Upper lobe of left lung (tissue), 4 donors: ENCODE measurements at regions not wholly inside any gene's neighbourhood (a gene's known extent, or its start where the extent isn't known, plus 50 kb on each side); places are given as distances from the start of the nearest gene placed in this dataset.

Source experiments
- CTCF ChIP-seq, 6 experiments: fragments of 450-650 bp in 4 of 6; fragments of 200-600 bp in 2 of 6; sonication (generic) in 2 of 6; IDR thresholded peaks; one replicate each; pipeline ENCODE4 v1.5.1; 2016 to 2019; ENCODE audit warnings: antibody characterized with exemption in 6 of 6
- EP300 ChIP-seq, 4 donors: sonication (generic); formaldehyde crosslinking; IDR thresholded peaks; one replicate each; pipeline ENCODE4 v1.5.1; 2017; ENCODE audit warnings: antibody characterized with exemption in 4 of 4, control low read depth in 2 of 4
- POLR2A ChIP-seq, 4 donors: fragments of 450-650 bp; IDR thresholded peaks; one replicate each; pipeline ENCODE4 v1.5.1; 2016 to 2017; ENCODE audit warnings: antibody characterized with exemption in 4 of 4, mild to moderate bottlenecking in 2 of 4
- POLR2AphosphoS5 ChIP-seq, 2 donors: sonication (generic); formaldehyde crosslinking; IDR thresholded peaks; one replicate each; pipeline ENCODE4 v1.5.1; 2017; ENCODE audit warnings: antibody characterized with exemption in 2 of 2

- TF ChIP-seq POLR2A (IDR thresholded peaks at IDR 0.05) (no peak), CTCF (IDR thresholded peaks at IDR 0.05) (no peak), POLR2AphosphoS5 (IDR thresholded peaks at IDR 0.05) (no peak), EP300 (IDR thresholded peaks at IDR 0.05) (no peak)
Measured at GRCh38 chr4:178958725-178959440, 1516.6 kb upstream of the AGA start.
